CD4-positive, alpha-beta T cell (primary cell): ENCODE measurements at regions not wholly inside any gene's neighbourhood (a gene's known extent, or its start where the extent isn't known, plus 50 kb on each side); places are given as distances from the start of the nearest gene placed in this dataset.

ENCODE experiments used
- ATAC-seq: fragments of 200-7000 bp; cut with Tn5 transposase; one replicate; pipeline ENCODE4 v1.10.0; 2022; ENCODE audit warnings: mild to moderate bottlenecking; ENCODE audit not compliant: poor library complexity
- CTCF ChIA-PET: fragments of 350-600 bp; sonication (Branson Sonifier 250); formaldehyde crosslinking; loops from one replicate; lab custom pipeline; 2021; ENCODE audit warnings: antibody characterized with exemption, inconsistent platforms; lab: Charles Lee
- POLR2A ChIA-PET: fragments of 350-600 bp; sonication (Branson Sonifier 250); formaldehyde crosslinking; loops from one replicate; lab custom pipeline; 2021; ENCODE audit warnings: antibody characterized with exemption, inconsistent platforms; lab: Charles Lee
- DNase-seq, 14 experiments: peaks; one replicate each; pipeline ENCODE4 v3.0.0-alpha.2; 2013 to 2020; ENCODE audit warnings: mixed read lengths in 2 of 14
- H3K27ac ChIP-seq, 2 donors: one replicate each; pipeline versions ENCODE4 v1.5.1 to v1.7.0; 2013; ENCODE audit warnings: low read length in 2 of 2, low read depth in 1 of 2, mild to moderate bottlenecking in 1 of 2
- H3K27me3 ChIP-seq, 2 experiments: 1 replicate in 1 of 2; 2 replicates in 1 of 2; pipeline versions ENCODE4 v1.6.1 to v1.7.0; 2013; ENCODE audit warnings: low read length in 2 of 2, control low read depth in 1 of 2, mild to moderate bottlenecking in 1 of 2, moderate library complexity in 1 of 2; ENCODE audit not compliant: insufficient read depth in 2 of 2, control insufficient read depth in 1 of 2
- H3K36me3 ChIP-seq: one replicate; pipeline ENCODE4 v1.6.1; 2013; ENCODE audit warnings: low read length, control low read depth; ENCODE audit not compliant: insufficient read depth
- H3K4me1 ChIP-seq: one replicate; pipeline ENCODE4 v1.6.1; 2013; ENCODE audit warnings: low read length, control low read depth; ENCODE audit not compliant: insufficient read depth
- H3K4me3 ChIP-seq: one replicate; pipeline ENCODE4 v1.5.1; 2013; ENCODE audit warnings: mild to moderate bottlenecking, low read length, moderate library complexity
- H3K9me3 ChIP-seq, 2 experiments: 1 replicate in 1 of 2; 2 replicates in 1 of 2; pipeline versions ENCODE4 v1.6.1 to v1.7.0; 2013; ENCODE audit warnings: low read length in 2 of 2, mild to moderate bottlenecking in 2 of 2, control low read depth in 1 of 2, moderate library complexity in 1 of 2; ENCODE audit not compliant: control insufficient read depth in 1 of 2, insufficient read depth in 1 of 2
- H3K27ac Mint-ChIP-seq: one replicate; pipeline ENCODE4 v1.8.0; 2020; ENCODE audit warnings: mixed read lengths
- H3K27me3 Mint-ChIP-seq: one replicate; pipeline ENCODE4 v1.8.0; 2021; ENCODE audit warnings: mixed read lengths
- H3K36me3 Mint-ChIP-seq: one replicate; pipeline ENCODE4 v1.8.0; 2021; ENCODE audit warnings: low read depth, mixed read lengths
- H3K4me1 Mint-ChIP-seq: one replicate; pipeline ENCODE4 v1.8.0; 2021; ENCODE audit warnings: low read depth, mixed read lengths
- H3K4me3 Mint-ChIP-seq: one replicate; pipeline ENCODE4 v1.8.0; 2020; ENCODE audit warnings: mild to moderate bottlenecking, mixed read lengths
- H3K9me3 Mint-ChIP-seq: one replicate; pipeline ENCODE4 v1.8.0; 2020; ENCODE audit warnings: mixed read lengths
- CTCF ChIP-seq: fragments of 200-600 bp; IDR thresholded peaks from one replicate; pipeline ENCODE4 v1.8.0; 2022; ENCODE audit warnings: antibody characterized with exemption, mild to moderate bottlenecking
- intact Hi-C, 2 experiments: fragments of 100-400 bp; cut with DNase I in 1 of 2; cut with micrococcal nuclease in 1 of 2; formaldehyde crosslinking; loops; one replicate each; pipeline versions ENCODE4 v1.15.1 to v1.9.0; 2023 to 2025; cut with DNase I, micrococcal nuclease

- ATAC-seq (no peak), DNase-seq (no peak)
- no peaks in the 10 kb centered on the region for H3K36me3 ChIP-seq
- H3K27ac Mint-ChIP-seq, result no peak overlapping the region
- H3K4me1 ChIP-seq, result no peaks in the 10 kb centered on the region
- no peaks in the 10 kb centered on the region for H3K4me1 Mint-ChIP-seq
- no peak overlapping the region for H3K4me3 ChIP-seq
- no peak for TF ChIP-seq CTCF
- no peak overlapping the region for H3K27ac ChIP-seq
- CTCF ChIA-PET, result no interaction called here
- H3K27me3 ChIP-seq, result no peaks in the 10 kb centered on the region
- no peaks in the 10 kb centered on the region for H3K9me3 ChIP-seq
- no peak overlapping the region for H3K4me3 Mint-ChIP-seq
- peaks cover 9% of the 10 kb centered on the region for H3K27me3 Mint-ChIP-seq
- H3K36me3 Mint-ChIP-seq, result no peaks in the 10 kb centered on the region
- POLR2A ChIA-PET, result no interaction called here
- no peaks in the 10 kb centered on the region for H3K9me3 Mint-ChIP-seq
- intact Hi-C loops, result no loop called here
Measured at GRCh38 chr10:51020200-51020599, 54.1 kb upstream of the PRKG1 start.

- no peak for TF ChIP-seq CTCF
- Histone ChIP-seq H3K4me3 (no peak overlapping the region), H3K27me3 (peaks cover 0 to 5% of the 10 kb centered on the region in 2 experiments), H3K27ac (no peak overlapping the region), H3K9me3 (no peaks in the 10 kb centered on the region), H3K4me1 (no peaks in the 10 kb centered on the region), H3K36me3 (no peaks in the 10 kb centered on the region)
- Mint-ChIP-seq H3K27me3 (peaks cover 9% of the 10 kb centered on the region), H3K9me3 (no peaks in the 10 kb centered on the region), H3K27ac (no peak overlapping the region), H3K36me3 (no peaks in the 10 kb centered on the region), H3K4me3 (no peak overlapping the region), H3K4me1 (no peaks in the 10 kb centered on the region)
- POLR2A ChIA-PET, result no interaction called here
- CTCF ChIA-PET, result no interaction called here
- intact Hi-C loops, result no loop called here
- ATAC-seq, result no peak
- DNase-seq, result no peak
Measured at GRCh38 chr10:51022933-51023585, 51.2 kb upstream of the PRKG1 start.

- no peak overlapping the region for H3K4me3 ChIP-seq
- POLR2A ChIA-PET, result no interaction called here
- H3K9me3 Mint-ChIP-seq, result no peaks in the 10 kb centered on the region
- no peaks in the 10 kb centered on the region for H3K36me3 Mint-ChIP-seq
- peaks cover 13% of the 10 kb centered on the region for H3K27me3 Mint-ChIP-seq
- no peaks in the 10 kb centered on the region for H3K9me3 ChIP-seq
- no peak overlapping the region for H3K27ac ChIP-seq
- H3K36me3 ChIP-seq, result no peaks in the 10 kb centered on the region
- DNase-seq, result no peak
- TF ChIP-seq CTCF, result no peak
- no peaks in the 10 kb centered on the region for H3K4me1 ChIP-seq
- no peak for ATAC-seq
- intact Hi-C loops, result no loop called here
- no peak overlapping the region for H3K4me3 Mint-ChIP-seq
- H3K27ac Mint-ChIP-seq, result no peak overlapping the region
- peaks cover 0 to 5% of the 10 kb centered on the region in 2 experiments for H3K27me3 ChIP-seq
- CTCF ChIA-PET, result no interaction called here
- no peaks in the 10 kb centered on the region for H3K4me1 Mint-ChIP-seq
Measured at GRCh38 chr10:51023636-51024035, 50.7 kb upstream of the PRKG1 start.
